Mesenchymal stem cell (in vitro differentiated cells and primary cell): ENCODE measurements at regions not wholly inside any gene's neighbourhood (a gene's known extent, or its start where the extent isn't known, plus 50 kb on each side); places are given as distances from the start of the nearest gene placed in this dataset.
A peak's percentile ranks its signal among the peaks of the same experiment; 100 is the strongest.

Source experiments
- DNase-seq: peaks from one replicate; pipeline ENCODE4 v3.0.0-alpha.2; 2013
- H2AFZ ChIP-seq: one replicate; pipeline ENCODE4 v1.6.1; 2013; ENCODE audit warnings: low read depth, mild to moderate bottlenecking, control low read depth, inconsistent platforms, low read length, moderate library complexity
- H2AK5ac ChIP-seq: 2 replicates; pipeline ENCODE4 v1.6.1; 2013; ENCODE audit warnings: low read length, moderate library complexity, mild to moderate bottlenecking, inconsistent platforms; ENCODE audit not compliant: severe bottlenecking
- H2BK120ac ChIP-seq: one replicate; pipeline ENCODE4 v1.6.1; 2013; ENCODE audit warnings: low read depth, mild to moderate bottlenecking, inconsistent platforms, low read length, moderate library complexity
- H2BK12ac ChIP-seq, 2 experiments: one replicate each; pipeline ENCODE4 v1.6.1; 2013; ENCODE audit warnings: inconsistent platforms in 2 of 2, low read length in 2 of 2, mild to moderate bottlenecking in 2 of 2, moderate library complexity in 2 of 2, control low read depth in 1 of 2
- H2BK15ac ChIP-seq: one replicate; pipeline ENCODE4 v1.6.1; 2013; ENCODE audit warnings: mild to moderate bottlenecking, low read depth, inconsistent platforms; ENCODE audit not compliant: poor library complexity, severe bottlenecking
- H2BK5ac ChIP-seq: 2 replicates; pipeline ENCODE4 v1.6.1; 2013; ENCODE audit warnings: low read depth, mild to moderate bottlenecking, low read length, control low read depth, inconsistent platforms; ENCODE audit not compliant: poor library complexity, severe bottlenecking
- H3K14ac ChIP-seq, 2 experiments: one replicate each; pipeline ENCODE4 v1.6.1; 2013; ENCODE audit warnings: inconsistent platforms in 2 of 2, low read length in 2 of 2, control low read depth in 1 of 2, mild to moderate bottlenecking in 1 of 2, moderate library complexity in 1 of 2
- H3K18ac ChIP-seq, 2 experiments: one replicate each; pipeline ENCODE4 v1.6.1; 2013; ENCODE audit warnings: inconsistent platforms in 2 of 2, low read length in 2 of 2, control low read depth in 1 of 2, low read depth in 1 of 2, mild to moderate bottlenecking in 1 of 2
- H3K23ac ChIP-seq, 2 experiments: one replicate each; pipeline ENCODE4 v1.6.1; 2013; ENCODE audit warnings: inconsistent platforms in 2 of 2, low read length in 2 of 2, mild to moderate bottlenecking in 2 of 2, moderate library complexity in 2 of 2, control low read depth in 1 of 2
- H3K27ac ChIP-seq: 2 replicates; pipeline ENCODE4 v1.5.1; 2013; ENCODE audit warnings: mild to moderate bottlenecking, moderate library complexity, low read length, control low read depth, inconsistent platforms; ENCODE audit not compliant: poor library complexity, severe bottlenecking
- H3K27me3 ChIP-seq, 2 experiments: 2 replicates each; pipeline versions ENCODE4 v1.6.1 to v1.7.0; 2013; ENCODE audit warnings: low read length in 2 of 2, mild to moderate bottlenecking in 2 of 2, moderate library complexity in 2 of 2, control low read depth in 1 of 2, inconsistent platforms in 1 of 2; ENCODE audit not compliant: control insufficient read depth in 1 of 2, insufficient read depth in 1 of 2
- H3K36me3 ChIP-seq, 2 experiments: 2 replicates each; pipeline versions ENCODE4 v1.6.1 to v1.7.0; 2013; ENCODE audit warnings: low read length in 2 of 2, control low read depth in 1 of 2, inconsistent platforms in 1 of 2, low read depth in 1 of 2, mild to moderate bottlenecking in 1 of 2; ENCODE audit not compliant: insufficient read depth in 2 of 2, control insufficient read depth in 1 of 2
- H3K4ac ChIP-seq, 2 experiments: one replicate each; pipeline ENCODE4 v1.6.1; 2013; ENCODE audit warnings: inconsistent platforms in 2 of 2, low read length in 2 of 2, mild to moderate bottlenecking in 2 of 2, moderate library complexity in 2 of 2, control low read depth in 1 of 2, low read depth in 1 of 2
- H3K4me1 ChIP-seq: 2 replicates; pipeline ENCODE4 v1.6.1; 2013; ENCODE audit warnings: low read depth, low read length, control low read depth; ENCODE audit not compliant: control insufficient read depth, insufficient read depth
- H3K4me2 ChIP-seq: 2 replicates; pipeline ENCODE4 v1.6.1; 2013; ENCODE audit warnings: low read length, mild to moderate bottlenecking, inconsistent platforms; ENCODE audit not compliant: poor library complexity, severe bottlenecking
- H3K4me3 ChIP-seq, 2 experiments: 2 replicates each; pipeline versions ENCODE4 v1.5.1 to v1.7.0; 2013; ENCODE audit warnings: low read length in 2 of 2, mild to moderate bottlenecking in 2 of 2, control low read depth in 1 of 2, low read depth in 1 of 2; ENCODE audit not compliant: insufficient read depth in 1 of 2
- H3K79me1 ChIP-seq: replicated peaks from 2 replicates; pipeline ENCODE4 v1.6.1; 2013; ENCODE audit warnings: mild to moderate bottlenecking, control low read depth, low read length, inconsistent platforms; ENCODE audit not compliant: poor library complexity, severe bottlenecking
- H3K9ac ChIP-seq: 2 replicates; pipeline ENCODE4 v1.7.0; 2013; ENCODE audit warnings: mild to moderate bottlenecking, low read length, moderate library complexity
- H3K9me3 ChIP-seq: 2 replicates; pipeline ENCODE4 v1.7.0; 2013; ENCODE audit warnings: mild to moderate bottlenecking, low read length; ENCODE audit not compliant: control insufficient read depth
- H4K8ac ChIP-seq: one replicate; pipeline ENCODE4 v1.6.1; 2013; ENCODE audit warnings: inconsistent platforms, mild to moderate bottlenecking, low read length, moderate library complexity
- H4K91ac ChIP-seq: one replicate; pipeline ENCODE4 v1.6.1; 2013; ENCODE audit warnings: mild to moderate bottlenecking, low read length, inconsistent platforms
- WGBS: methylation state at CpG from one replicate; pipeline ENCODE4 v1.1.7; 2013; ENCODE audit warnings: mixed read lengths; 5-methylcytosine and 5-hydroxymethylcytosine counted together

- H4K91ac ChIP-seq, result no peak overlapping the region
Observed at GRCh38 chr1:172781513-172782140, 122.7 kb downstream of the FASLG start.

GRCh38 chr1:172789840-172790239, 130.9 kb downstream of the FASLG start:
- H3K18ac ChIP-seq, result no peak overlapping the region
- H4K8ac ChIP-seq, result no peak overlapping the region
- H3K14ac ChIP-seq, result no peak overlapping the region
- peaks cover 0 to 7% of the 10 kb centered on the region in 2 experiments for H3K27me3 ChIP-seq
- no peak overlapping the region for H2AK5ac ChIP-seq
- no peak overlapping the region for H3K4ac ChIP-seq
- H3K23ac ChIP-seq, result no peak overlapping the region
- no peak overlapping the region for H4K91ac ChIP-seq
- no peak overlapping the region for H3K9ac ChIP-seq
- no peak for DNase-seq
- H3K79me1 ChIP-seq, result no peaks in the 10 kb centered on the region
- H2BK12ac ChIP-seq, result no peak overlapping the region
- H3K27ac ChIP-seq, result no peak overlapping the region
- H3K4me2 ChIP-seq, result no peak overlapping the region
- no peak overlapping the region for H2BK5ac ChIP-seq
- no peaks in the 10 kb centered on the region for H3K4me1 ChIP-seq
- no peaks in the 10 kb centered on the region for H3K9me3 ChIP-seq
- no peak overlapping the region for H3K4me3 ChIP-seq
- H2AFZ ChIP-seq, result no peak overlapping the region
- no peaks in the 10 kb centered on the region for H3K36me3 ChIP-seq
- no peak overlapping the region for H2BK120ac ChIP-seq
- 100% methylated on average over 2 of the region's 2 CpGs for WGBS
- H2BK15ac ChIP-seq, result no peak overlapping the region

More at GRCh38 chr1:172781513-172782140, 122.7 kb downstream of the FASLG start:
- Histone ChIP-seq H3K14ac (no peak overlapping the region), H2BK12ac (no peak overlapping the region), H3K4me1 (no peaks in the 10 kb centered on the region), H3K27me3 (no peaks in the 10 kb centered on the region), H3K4me2 (no peak overlapping the region), H3K18ac (no peak overlapping the region), H2BK5ac (no peak overlapping the region), H3K4ac (no peak overlapping the region), H3K36me3 (no peaks in the 10 kb centered on the region), H2AFZ (no peak overlapping the region), H3K9me3 (peaks cover 10% of the 10 kb centered on the region), H3K9ac (no peak overlapping the region), H3K4me3 (no peak overlapping the region), H3K79me1 (no peaks in the 10 kb centered on the region), H4K8ac (no peak overlapping the region), H2AK5ac (no peak overlapping the region), H2BK15ac (no peak overlapping the region), H2BK120ac (no peak overlapping the region), H3K27ac (no peak overlapping the region), H3K23ac (no peak overlapping the region)
- DNase-seq, result peak; percentile 63
- 47% methylated on average over 2 of the region's 4 CpGs for whole genome bisulfite sequencing

GRCh38 chr1:172790245-172790644, 131.3 kb downstream of the FASLG start:
- H3K4me1 ChIP-seq, result no peaks in the 10 kb centered on the region
- H2BK15ac ChIP-seq, result no peak overlapping the region
- no peaks in the 10 kb centered on the region for H3K9me3 ChIP-seq
- H2AFZ ChIP-seq, result no peak overlapping the region
- H3K4me3 ChIP-seq, result no peak overlapping the region
- H3K4ac ChIP-seq, result no peak overlapping the region
- no peak overlapping the region for H3K23ac ChIP-seq
- H3K18ac ChIP-seq, result no peak overlapping the region
- H3K27me3 ChIP-seq, result peaks cover 0 to 7% of the 10 kb centered on the region in 2 experiments
- no peak overlapping the region for H3K27ac ChIP-seq
- no peak overlapping the region for H3K4me2 ChIP-seq
- H2BK120ac ChIP-seq, result no peak overlapping the region
- 64% methylated on average over 2 of the region's 2 CpGs for WGBS
- no peak overlapping the region for H2AK5ac ChIP-seq
- no peaks in the 10 kb centered on the region for H3K36me3 ChIP-seq
- no peaks in the 10 kb centered on the region for H3K79me1 ChIP-seq
- no peak overlapping the region for H3K9ac ChIP-seq
- H4K91ac ChIP-seq, result no peak overlapping the region
- H2BK5ac ChIP-seq, result no peak overlapping the region
- no peak for DNase-seq
- H2BK12ac ChIP-seq, result no peak overlapping the region
- H3K14ac ChIP-seq, result no peak overlapping the region
- no peak overlapping the region for H4K8ac ChIP-seq

GRCh38 chr1:172793823-172794222, 134.9 kb downstream of the FASLG start:
- Histone ChIP-seq H3K4me2 (no peak overlapping the region), H3K18ac (no peak overlapping the region), H4K91ac (no peak overlapping the region), H2BK15ac (no peak overlapping the region), H2BK12ac (no peak overlapping the region), H3K27ac (no peak overlapping the region), H3K27me3 (peaks cover 0 to 7% of the 10 kb centered on the region in 2 experiments), H3K4me1 (no peaks in the 10 kb centered on the region), H3K23ac (no peak overlapping the region), H3K4me3 (no peak overlapping the region), H2BK120ac (no peak overlapping the region), H3K9me3 (no peaks in the 10 kb centered on the region), H3K14ac (no peak overlapping the region), H2AFZ (no peak overlapping the region), H3K9ac (no peak overlapping the region), H3K79me1 (no peaks in the 10 kb centered on the region), H3K36me3 (no peaks in the 10 kb centered on the region), H2BK5ac (no peak overlapping the region), H3K4ac (no peak overlapping the region), H2AK5ac (no peak overlapping the region), H4K8ac (no peak overlapping the region)
- DNase-seq, result no peak
- WGBS, result 100% methylated on average over 1 of the region's 3 CpGs
